ENCODE measurements at regions not wholly inside any gene's neighbourhood (a gene's known extent, or its start where the extent isn't known, plus 50 kb on each side); places are given as distances from the start of the nearest gene placed in this dataset.

- Histone ChIP-seq H3K27ac (ENCODE audit: insufficient read depth, low read length) (no peak overlapping the region), H4K8ac (ENCODE audit: low read depth in 2 of 2, low read length in 2 of 2) (no peak overlapping the region), H3K14ac (replicated peaks; ENCODE audit: low read depth, low read length) (no peak overlapping the region), H2AFZ (replicated peaks; ENCODE audit: low read length, poor library complexity) (no peak overlapping the region), H2BK20ac (ENCODE audit: low read depth, low read length) (no peak overlapping the region), H3K9ac (ENCODE audit: low read depth, low read length) (no peak overlapping the region), H3K9me3 (ENCODE audit: control insufficient read depth, insufficient read depth, low read length) (peaks cover 64% of the 10 kb centered on the region), H2AK5ac (ENCODE audit: low read depth, low read length) (no peak overlapping the region), H3K23ac (ENCODE audit: low read depth, low read length) (no peak overlapping the region), H4K5ac (ENCODE audit: low read depth, low read length) (no peak overlapping the region), H3K18ac (ENCODE audit: low read depth, low read length) (no peak overlapping the region), H3K4me3 (ENCODE audit: insufficient read depth, low read depth, low read length) (no peak overlapping the region), H3K4ac (ENCODE audit: low read depth, low read length) (no peak overlapping the region), H3K4me1 (ENCODE audit: control insufficient read depth, insufficient read depth, low read length) (no peaks in the 10 kb centered on the region), H3K27me3 (ENCODE audit: control insufficient read depth, insufficient read depth, low read length) (no peaks in the 10 kb centered on the region), H2BK15ac (ENCODE audit: low read depth, low read length) (no peak overlapping the region), H4K20me1 (ENCODE audit: insufficient read depth, low read length) (no peaks in the 10 kb centered on the region), H3K4me2 (ENCODE audit: low read depth, low read length) (no peak overlapping the region), H2BK5ac (ENCODE audit: low read depth, low read length, poor library complexity, severe bottlenecking) (no peak overlapping the region), H3K56ac (ENCODE audit: extremely low read depth, insufficient read depth, low read length) (no peak overlapping the region), H3K9me1 (ENCODE audit: insufficient read depth, low read length) (no peaks in the 10 kb centered on the region), H3K36me3 (ENCODE audit: control insufficient read depth, insufficient read depth, low read length) (no peaks in the 10 kb centered on the region), H4K91ac (ENCODE audit: insufficient read depth, low read depth, low read length) (no peak overlapping the region), H2AK9ac (replicated peaks; ENCODE audit: low read depth, low read length, poor library complexity) (no peak overlapping the region), H3K79me1 (ENCODE audit: low read depth in 1 of 2, low read length in 2 of 2) (no peaks in the 10 kb centered on the region), H2BK120ac (ENCODE audit: low read depth, low read length) (no peak overlapping the region)
- TF ChIP-seq ELK1 (IDR thresholded peaks at IDR 0.05; ENCODE audit: borderline replicate concordance, low read depth, low read length) (no peak), MAZ (IDR thresholded peaks at IDR 0.05; ENCODE audit: borderline replicate concordance, low read depth, low read length) (no peak), POLR2A (IDR thresholded peaks at IDR 0.05; ENCODE audit: low read depth, low read length) (no peak), RAD21 (IDR thresholded peaks at IDR 0.05; ENCODE audit: low read length) (no peak), CEBPB (IDR thresholded peaks at IDR 0.05; ENCODE audit: low read depth, low read length) (no peak), CTCF (conservative IDR thresholded peaks at IDR 0.05; ENCODE audit: low read depth, low read length) (no peak), MAFK (IDR thresholded peaks at IDR 0.05; ENCODE audit: low read depth, low read length) (no peak), MXI1 (IDR thresholded peaks at IDR 0.05; ENCODE audit: borderline replicate concordance, low read depth, low read length) (no peak), BHLHE40 (IDR thresholded peaks at IDR 0.05; ENCODE audit: low read depth, low read length) (no peak)
- dilution Hi-C loops (cut with HindIII; ENCODE audit: low sequenced_read_pairs, unreplicated experiment): no loop called here
- no peak for DNase-seq
- no peak for ATAC-seq (ENCODE audit: low read depth)
- ChIA-PET CTCF (no interaction called here), POLR2A (ENCODE audit: unreplicated experiment) (no interaction called here)
- in situ Hi-C loops (cut with MboI; ENCODE audit: low sequenced_read_pairs): no loop called here
- WGBS, 2 experiments (ENCODE audit: extremely low coverage in 2 of 2, insufficient read length in 1 of 2): 80% methylated on average over 2 of the region's 17 CpGs; no CpG with 5 or more reads in 1 of the 2 experiments
- BruUV-seq (replicated peaks): no TSS peak
- intact Hi-C loops (cut with micrococcal nuclease): no loop called here
These were observed 1227.5 kb downstream of the BRD1 start for GRCh38 chr22:48600171-48600570.

Measured in IMR-90 (cell line).